ENCODE measurements at regions not wholly inside any gene's neighbourhood (a gene's known extent, or its start where the extent isn't known, plus 50 kb on each side); places are given as distances from the start of the nearest gene placed in this dataset.
A peak's percentile ranks its signal among the peaks of the same experiment; 100 is the strongest.
"Not testable (repeated sequence)": the region's sequence is repeated elsewhere in the genome, so short reads cannot be mapped to it uniquely, and the experiment has no call there.

DNA sequence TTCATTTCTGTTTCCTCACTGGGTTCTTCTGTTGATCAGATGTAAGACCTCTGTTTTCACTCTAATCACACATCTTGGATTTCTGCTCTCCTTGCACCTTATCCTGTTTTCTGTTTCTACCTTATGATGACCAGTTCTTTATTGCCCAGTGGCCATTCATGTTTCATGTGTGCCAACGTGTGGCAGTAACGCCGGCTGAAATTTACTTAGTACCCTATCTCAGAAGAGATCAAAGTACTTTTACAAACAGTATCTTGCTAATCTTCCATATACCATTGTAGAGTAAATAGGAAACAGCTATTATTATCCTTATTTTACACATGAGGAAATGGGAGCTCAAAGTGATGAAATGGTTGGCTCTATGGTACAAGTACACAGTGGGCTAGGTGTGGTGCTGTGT is 74.0 kb downstream of the GATA3 start:
- no peak for DNase-seq

DNA sequence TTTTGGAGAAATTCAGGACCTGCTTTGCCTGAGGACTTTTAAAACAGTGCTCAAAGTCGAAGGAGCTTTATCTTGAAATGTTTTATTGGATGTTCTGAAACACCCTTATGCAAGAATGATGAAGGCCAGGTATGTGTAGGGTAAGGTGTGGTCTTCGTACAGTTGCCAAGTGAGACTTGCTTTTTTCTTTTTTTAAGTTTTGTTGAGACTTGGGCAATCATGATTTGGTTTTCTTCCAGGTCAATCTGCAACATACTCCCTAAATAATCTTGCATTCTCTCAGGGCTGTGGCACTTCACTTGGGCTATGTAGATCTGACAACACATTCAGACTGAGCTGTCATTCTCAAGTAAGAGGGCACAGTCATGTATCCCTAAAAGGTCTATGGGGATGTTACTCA is 75.0 kb downstream of the GATA3 start:
- no peak for DNase-seq

DNA sequence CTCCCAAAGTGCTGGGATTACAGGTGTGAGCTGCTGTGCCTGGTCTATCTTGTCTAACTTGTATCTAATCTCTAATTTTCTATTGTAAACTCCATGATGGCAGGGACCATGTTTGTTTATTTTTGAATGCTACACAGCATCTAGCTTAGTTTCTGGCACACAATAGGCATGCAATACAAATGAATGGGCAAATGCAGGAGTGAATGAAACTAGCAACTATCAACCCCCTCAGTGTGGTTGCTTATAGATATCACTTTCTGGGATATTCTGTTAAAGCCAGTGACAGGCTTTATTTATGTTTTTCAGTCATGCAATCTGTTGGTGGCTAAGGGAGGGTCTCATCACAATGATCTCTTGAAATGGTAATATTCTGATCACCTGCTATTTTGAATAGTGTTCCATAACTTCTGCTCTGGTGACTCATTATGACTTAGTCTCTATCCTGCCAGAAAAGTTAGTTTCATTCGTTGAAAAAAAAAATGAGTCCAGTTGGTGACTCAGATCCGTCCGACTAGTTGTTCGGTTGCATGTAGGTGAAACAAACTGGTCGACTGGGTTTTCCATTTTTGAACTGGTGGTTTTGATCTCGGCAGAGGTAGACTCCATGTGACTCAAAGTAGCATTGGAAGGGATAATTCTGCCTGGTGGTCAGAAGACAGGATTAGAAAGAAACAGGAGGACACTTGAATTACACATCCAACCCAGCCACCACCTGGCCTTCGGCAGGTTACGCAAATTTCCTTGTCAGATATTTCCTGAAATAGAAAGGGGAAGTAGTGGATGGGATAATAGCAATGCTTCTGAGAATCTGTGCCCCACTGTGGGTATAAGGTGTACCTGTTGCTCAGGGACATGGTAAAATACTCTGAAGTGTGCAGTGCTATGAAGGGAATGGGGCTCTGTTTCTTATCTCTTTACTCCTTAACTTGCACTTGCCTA is 76.8 kb downstream of the GATA3 start:
- DNase-seq: no peak

DNA sequence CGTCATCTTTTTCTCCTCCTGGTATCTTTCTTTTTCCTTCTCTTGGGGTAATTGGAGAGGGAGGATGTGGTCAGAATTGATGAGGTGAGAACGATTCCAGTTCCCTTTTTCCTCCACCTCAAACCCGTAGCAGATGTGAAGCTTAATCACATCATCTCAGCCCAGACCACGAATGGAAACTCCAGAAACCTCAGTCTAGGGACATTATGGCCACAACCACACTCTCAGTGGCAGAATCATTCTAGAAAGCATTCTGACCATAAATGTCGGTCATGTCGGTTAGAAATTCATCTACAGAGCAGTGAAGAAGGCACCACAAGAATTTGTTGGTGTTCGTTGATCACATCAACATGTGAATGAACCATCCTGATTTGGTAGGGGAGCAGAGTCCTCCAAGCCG is 78.7 kb downstream of the GATA3 start:
- no peak for DNase-seq

DNA sequence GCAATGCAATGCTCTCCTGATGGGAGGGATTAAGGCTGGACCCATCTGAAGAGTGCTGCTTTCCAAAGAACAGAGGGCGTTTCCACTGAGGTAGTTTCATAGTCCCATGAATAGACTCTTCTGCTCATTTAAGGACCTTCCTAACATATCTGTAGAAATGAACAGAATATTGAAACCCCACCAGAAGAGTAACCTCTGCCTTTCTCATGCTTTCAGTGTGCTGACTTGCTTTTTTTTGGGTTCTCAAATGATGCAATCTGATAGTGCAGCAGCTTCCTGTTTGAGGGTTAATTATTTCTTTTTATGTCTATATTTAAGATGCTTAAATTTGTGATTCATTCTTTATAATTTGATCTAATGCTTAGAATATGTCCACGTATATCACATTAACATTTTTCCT is 82.2 kb downstream of the GATA3 start:
- no peak for DNase-seq

DNA sequence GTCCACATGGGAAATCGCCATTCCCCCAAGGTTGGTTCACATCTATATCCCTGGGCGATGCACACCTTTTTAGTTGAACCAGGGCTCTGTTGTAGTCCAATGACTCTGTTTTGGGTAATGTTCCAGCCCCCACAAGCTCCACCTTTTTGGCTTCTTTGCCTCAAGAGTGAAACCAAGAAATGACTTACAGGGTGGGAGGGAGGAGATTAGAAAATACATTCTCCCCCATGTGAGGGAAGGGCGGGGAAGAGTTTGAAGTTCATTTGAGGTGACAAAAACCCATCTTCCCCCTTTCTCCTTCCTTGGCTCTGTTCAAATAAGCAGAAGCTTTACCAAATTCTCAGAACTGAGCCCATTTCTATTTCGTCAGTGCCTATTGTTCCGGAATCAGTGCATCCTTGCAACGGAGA is 82.8 kb downstream of the GATA3 start:
- DNase-seq: peak; percentile 12

DNA sequence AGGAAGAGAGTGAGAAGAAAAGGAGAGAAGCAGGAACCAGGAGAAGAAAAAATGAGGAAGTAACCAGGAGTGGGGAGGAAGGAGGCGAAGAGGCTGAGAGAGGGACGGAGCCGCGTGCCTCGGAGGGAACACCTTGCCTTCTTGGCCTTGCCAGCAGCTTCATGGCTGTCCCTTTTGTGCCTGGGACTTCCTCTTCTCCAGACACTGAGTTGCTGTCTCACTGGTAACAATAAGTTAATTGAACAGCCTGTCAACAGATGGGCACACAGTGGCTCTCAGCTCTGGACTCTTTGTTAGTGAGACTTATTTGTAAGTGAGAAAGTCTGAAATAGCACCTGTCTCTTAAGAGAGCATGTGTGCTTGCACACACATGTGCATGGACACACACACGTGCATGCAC is 83.2 kb downstream of the GATA3 start:
- peak; percentile 7 for DNase-seq

DNA sequence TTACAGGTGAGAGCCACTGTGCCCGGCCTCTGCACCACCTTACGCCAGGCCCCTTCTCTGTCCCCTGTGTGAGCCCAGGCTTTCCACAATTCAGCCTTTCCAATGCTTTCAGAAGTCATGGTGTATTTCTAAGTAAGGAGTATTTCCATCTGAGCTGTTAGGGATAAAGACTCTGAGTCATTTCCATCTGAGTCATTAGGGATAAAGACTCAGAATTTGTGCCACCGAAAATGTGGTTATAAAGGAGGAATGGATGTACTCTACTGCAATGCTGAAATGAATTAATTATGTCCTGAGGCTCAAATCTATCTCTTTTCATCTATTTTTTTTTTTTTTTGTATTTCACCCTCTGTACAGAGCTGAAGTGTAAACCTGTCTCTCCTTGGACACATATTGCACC is 84.0 kb downstream of the GATA3 start:
- DNase-seq: no peak

DNA sequence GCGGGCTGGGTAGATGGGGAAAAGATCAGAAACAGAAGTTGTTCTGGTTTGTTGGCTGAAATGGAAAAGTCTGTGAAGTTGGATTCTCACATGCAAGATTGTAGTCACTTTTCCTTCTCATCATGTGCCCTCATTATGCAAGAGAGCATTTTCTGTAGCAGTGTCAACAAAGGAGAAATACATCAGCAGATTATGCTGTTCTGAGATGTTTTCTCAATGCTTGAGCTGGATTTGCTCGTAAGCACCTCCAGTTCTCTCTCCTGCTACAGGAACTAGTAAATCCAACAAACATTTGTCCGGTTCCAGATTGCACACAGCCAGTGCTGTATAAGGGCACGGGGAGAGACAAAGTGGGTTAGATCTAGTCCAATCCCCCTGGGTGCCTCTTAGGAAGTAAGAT is 90.0 kb downstream of the GATA3 start:
- DNase-seq: no peak

DNA sequence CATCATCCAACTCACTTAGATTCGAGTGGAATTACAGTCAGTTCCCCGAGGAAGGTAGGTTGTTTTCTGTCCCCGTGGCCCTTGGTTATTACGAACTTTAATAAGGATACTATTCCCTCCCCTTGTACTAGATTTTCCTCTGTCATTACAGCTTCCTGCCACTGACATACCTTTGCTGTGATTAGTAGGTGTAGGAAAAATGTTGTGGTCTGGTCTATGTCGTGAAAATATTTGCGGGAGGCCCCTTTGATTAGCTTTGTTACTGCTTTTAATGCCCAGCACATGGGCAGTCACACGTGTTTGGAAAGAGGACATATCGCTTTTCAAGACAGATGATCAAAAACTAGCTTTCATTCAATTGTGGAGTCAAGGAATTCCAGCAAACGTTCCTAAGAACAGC is 92.2 kb downstream of the GATA3 start:
- DNase-seq: no peak

DNA sequence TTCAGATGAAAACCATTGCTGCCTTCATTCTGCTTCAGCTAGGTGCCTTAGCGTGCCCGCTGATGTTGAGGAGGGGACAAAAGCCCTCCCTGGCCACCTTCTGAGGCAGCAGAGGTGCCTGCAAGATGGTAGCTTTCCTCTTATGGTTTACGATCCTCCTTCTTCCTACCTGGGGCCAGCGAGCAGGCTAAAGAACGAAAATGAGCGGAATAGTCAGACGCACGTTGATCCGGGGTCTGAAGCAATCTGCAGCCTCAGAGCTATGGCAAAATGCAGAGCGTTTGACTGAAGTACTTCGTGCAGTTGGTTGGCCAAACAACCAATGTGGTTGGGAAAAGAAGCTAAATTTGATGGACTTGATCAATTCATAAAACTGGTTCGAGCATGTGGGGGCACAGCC is 95.5 kb downstream of the GATA3 start:
- no peak for DNase-seq

DNA sequence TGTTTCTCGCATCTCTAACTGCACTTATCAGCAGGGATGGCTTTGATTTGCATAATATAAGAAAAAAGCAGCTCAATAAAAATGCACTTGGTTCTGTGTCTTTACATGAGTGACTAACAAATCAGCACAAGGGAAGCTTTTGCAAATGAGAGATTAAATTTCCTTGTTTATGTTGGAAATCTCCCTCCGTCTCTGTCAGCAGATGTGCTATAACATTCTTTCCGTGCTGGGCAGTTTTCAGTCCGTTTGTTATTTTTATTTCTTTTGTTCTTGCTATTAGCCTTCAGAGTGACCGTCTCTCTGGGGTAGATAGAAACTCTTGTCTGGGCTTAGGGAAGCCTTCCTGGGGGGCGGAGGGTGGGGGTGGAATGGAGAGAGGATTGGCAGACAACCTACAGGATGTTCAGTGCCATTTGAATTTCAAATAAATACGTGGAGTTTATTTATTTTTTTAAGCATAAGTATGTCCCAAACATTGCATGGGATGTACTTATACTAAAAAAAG is 96.0 kb downstream of the GATA3 start:
- no peak for DNase-seq

DNA sequence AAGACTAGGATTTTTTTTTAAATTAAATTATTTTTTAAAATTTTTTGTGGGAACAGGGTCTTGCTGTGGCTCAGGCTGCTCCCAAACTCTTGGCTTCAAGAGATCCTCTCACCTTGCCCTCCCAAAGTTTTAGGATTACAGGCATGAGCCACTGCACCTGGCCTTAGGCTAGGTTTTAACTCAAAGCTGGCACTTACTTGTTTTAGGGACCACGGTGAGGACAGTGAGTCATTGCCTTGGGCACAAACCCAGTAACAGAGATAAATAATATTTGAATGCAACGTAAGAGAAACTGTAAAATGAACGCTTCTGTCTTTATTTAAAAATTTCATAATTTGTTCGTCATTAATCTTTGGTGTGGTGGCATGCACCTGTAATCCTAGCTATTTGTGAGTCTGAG is 96.6 kb downstream of the GATA3 start:
- DNase-seq: no peak

DNA sequence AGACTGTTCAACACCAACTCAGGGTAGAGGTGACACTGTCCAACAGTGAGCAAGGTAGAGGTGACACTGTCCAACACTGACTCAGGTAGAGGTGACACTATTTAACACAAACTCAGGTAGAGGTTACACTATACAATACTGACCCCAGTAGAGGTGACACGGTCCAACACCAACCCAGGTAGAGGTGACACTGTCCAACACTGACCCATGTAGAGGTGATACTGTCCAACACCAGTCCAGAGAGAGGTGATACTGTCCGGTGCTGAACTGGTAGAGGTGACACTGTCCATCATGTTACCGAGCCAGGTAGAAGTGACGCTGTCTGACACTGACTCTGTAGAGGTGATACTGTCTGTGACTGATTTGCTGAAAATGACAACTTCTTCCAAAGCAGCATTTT is 102.4 kb downstream of the GATA3 start:
- DNase-seq: no peak

DNA sequence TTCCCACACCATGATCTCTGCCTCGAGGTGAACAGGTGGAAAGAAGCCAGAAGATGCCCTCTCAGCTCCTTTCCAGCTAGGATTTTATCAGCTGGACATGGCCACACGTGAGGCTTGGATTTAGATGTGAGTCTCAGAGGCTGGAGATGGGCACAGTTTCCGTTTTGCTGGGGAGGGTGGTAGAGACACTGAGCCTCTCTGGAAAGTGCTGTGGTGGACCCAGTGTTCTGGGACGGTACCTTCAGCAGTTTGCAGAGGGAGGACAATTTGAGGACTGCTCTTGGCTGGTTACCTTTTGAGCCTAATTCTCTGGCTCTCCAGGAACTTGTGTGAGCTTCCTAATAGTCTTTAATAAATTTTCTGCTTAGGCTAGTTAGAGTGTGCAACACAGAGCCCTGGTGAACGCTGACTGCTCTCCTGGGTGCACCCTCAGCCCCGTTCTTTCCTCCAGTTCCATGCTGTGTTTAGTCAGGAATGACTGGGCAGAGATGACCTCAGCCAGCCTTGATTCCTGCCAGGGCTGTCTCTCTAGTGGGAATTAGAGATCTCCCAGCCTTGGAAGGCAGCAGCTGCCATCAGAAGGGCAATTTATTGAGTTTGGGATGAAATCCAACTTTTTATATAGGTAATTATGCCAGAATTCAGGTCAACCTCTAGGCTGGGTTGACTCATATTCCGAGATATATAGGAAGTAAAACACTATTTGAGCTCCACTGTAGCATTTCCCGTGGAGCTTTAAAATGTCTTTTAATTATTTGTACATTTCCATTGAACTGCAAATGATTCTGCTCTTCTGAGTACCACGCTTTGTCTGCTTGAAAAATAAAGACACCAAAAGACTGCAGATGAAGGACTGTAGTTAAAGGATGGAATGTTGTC is 103.9 kb downstream of the GATA3 start:
- no peak for DNase-seq

DNA sequence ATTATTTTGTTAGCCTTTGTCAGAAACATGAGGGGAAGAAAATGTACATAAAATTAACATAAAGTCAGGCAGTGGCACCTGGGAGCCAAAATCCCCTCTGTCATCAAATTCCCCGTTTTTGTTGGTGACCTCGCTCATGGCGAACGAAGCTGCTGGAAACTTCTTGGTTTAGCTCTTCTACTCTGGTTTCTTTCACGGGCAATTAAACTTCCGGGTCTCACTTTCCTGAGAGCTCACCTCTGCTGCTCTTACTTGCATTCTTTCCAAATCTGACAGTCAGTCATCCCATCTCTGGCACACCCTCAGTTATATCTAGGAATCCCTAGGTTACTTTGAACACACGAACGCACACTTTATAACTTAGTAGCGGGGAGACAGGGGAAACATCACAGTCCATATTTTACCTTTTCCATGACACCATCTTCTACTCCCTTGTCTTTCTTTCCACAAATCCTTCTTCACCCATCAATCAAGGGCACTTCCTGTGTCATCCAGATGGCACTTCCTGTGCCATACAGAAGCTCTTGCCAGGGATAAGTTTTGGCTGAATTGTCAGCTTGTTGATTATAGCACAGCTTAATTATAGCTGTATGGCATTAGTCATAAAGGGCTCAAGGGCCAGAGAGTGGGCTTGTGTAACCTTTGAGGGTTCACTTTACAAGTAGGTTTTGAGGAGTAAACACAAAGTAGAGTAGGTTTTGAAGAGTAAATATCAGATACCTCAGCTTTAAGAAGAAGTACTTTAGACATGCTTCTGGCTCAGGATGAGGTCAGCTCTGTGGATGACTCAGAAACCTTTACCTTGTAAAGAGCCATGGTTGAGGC is 105.1 kb downstream of the GATA3 start:
- DNase-seq: no peak

DNA sequence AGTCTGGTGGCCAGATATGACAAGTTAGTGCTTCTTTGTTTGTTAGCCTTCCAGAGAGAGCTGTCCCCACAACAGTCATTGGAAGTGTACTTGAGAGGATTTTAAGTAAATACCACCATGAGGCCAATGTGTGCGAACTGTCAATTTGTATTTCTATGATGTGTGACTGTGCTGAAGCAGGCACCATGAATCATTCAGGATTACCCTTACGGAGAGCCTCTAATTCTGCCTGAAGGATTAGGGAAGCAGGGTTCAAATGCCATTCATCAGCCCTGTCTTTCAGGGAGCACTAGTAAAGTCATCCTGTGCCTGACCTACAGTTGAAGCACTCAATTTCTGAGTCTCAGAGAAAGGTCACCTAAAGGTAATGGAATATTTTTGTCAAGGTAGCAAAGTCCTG is 109.3 kb downstream of the GATA3 start:
- DNase-seq: no peak

DNA sequence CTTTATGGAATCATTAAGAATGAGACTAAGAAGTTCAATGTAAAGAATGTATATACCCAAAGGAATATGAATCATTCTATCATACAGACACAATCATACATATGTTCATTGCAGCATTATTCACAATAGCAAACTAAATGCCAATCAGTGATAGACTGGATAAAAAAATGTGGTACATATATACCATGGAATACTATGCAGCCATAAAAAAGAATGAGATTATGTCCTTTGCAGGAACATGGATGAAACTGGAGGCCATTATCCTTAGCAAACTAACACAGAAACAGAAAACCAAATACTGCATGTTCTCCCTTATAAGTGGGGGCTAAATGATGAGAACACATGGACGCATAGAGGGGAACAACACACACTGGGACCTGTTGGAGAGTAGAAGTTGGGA is 110.2 kb downstream of the GATA3 start:
- DNase-seq: not testable (repeated sequence)

DNA sequence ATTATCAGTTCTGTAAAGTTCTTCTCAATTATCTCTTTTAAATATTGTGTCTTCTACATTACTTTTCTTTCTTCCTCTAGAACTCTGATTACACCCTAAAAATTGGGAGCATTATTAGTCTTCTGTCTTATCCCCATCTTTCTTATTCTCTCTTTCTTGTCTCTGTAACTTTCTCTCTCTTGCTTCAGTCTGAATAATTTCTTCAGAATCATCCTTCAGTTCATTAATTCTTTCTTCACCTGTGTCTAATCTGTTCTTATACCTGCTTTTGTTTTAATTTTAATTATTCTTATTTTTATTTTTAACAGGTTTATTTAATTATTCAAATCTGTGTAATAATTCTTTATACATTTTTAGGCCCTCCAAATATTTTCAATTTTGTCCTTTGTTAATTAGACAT is 114.3 kb downstream of the GATA3 start:
- DNase-seq: no peak

DNA sequence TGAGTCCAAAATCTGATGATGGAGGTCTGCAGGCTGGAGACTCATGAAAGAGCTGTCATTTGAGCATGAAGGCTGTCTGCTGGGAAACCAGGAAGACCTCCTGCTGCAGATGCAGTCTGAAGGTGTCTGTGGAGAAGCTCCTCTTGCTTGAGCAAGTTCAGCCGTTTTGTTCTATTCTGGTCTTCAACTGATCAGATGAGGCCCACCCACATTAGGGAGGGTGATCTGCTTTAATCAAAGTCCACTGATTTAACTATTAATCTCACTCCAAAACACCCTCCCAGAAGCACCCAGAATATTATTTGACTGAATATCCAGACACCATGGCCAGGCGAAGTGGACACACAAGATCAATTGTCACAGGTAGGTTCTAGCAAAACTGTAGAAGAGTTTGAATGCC is 116.5 kb downstream of the GATA3 start:
- DNase-seq: no peak

DNA sequence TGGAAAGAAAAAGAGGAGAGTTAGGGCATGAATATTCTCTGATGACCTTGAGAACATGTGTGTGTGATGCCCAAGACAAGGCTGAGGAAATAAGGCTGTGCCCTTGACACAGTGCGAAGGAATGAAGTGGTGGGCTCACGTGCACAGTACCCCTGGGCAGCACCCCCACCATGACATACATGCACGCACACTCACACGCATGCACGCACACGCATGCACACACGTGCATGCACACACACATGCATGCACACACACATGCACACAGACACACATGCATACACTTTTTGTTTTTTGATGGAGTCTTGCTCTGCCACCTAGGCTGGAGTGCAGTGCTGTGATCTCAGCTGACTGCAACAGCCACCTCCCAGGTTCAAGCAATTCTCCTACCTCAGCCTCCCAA is 118.1 kb downstream of the GATA3 start:
- no peak for DNase-seq

DNA sequence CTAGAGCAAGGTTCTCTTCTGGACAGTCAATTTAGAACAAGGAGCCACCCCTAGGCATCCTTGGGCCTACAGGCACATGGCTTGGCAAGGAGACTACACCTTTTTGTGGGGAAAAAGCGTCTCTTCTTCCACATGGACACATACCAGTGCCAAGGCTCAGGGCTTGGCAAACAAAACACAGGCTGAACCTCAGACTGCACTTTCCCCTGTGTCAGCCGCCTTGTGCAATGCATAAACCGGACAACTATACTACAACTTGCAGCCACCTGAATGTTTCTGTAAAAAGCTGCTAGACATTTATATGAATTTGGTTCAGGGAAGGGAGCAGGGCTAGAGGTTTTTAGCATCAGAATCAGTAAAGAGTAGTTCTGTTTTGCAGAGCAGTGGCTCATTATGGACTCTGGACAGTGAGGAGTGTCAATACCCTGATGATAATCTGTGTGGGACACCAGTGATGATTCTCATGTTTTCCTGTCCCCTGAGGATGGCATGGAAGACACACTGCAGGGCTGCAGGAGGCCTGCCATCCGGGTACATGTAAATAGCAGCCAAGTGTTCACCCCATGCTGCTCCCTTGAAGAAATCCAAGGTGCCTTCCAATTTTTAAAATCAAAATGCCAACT is 118.9 kb downstream of the GATA3 start:
- no peak for DNase-seq

DNA sequence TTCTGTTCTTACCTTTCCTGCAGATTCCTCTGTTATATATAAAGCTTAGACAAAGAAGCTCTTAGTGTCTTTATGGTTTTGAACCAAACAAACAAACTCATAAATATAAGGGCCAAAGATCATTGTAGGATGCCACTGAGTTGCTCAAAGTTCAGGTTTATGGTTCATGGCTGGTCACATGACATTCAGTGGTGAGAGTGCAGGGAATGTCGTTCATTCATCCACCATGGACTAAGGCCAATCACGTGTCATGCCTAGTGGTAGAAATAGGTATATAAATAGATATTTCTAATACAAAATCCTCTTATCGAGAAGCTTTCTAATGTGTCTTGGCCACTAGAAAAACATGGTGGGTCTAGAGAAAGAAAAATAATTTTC is 119.4 kb downstream of the GATA3 start:
- DNase-seq: no peak
